GM12892 (cell line): ENCODE measurements at regions not wholly inside any gene's neighbourhood (a gene's known extent, or its start where the extent isn't known, plus 50 kb on each side); places are given as distances from the start of the nearest gene placed in this dataset.
"Not testable (repeated sequence)": the region's sequence is repeated elsewhere in the genome, so short reads cannot be mapped to it uniquely, and the experiment has no call there.

Experiments used
- DNase-seq: peaks from one replicate; pipeline ENCODE4 v3.0.0; 2011; ENCODE audit not compliant: insufficient read length
- FAIRE-seq: peaks from 2 replicates; lab custom pipeline; 2011; peaks lifted over from hg19 to GRCh38; lab: Jason Lieb, UNC
- POLR2A ChIP-seq: IDR thresholded peaks from 2 replicates; pipeline ENCODE4 v1.6.1; 2011; ENCODE audit warnings: low read depth, low read length, control low read depth
- POLR2AphosphoS5 ChIP-seq: IDR thresholded peaks from 2 replicates; pipeline ENCODE4 v1.6.1; 2011; ENCODE audit warnings: low read depth, low read length, control low read depth
- TAF1 ChIP-seq: IDR thresholded peaks from 2 replicates; pipeline ENCODE4 v1.6.1; 2011; ENCODE audit warnings: low read depth, mild to moderate bottlenecking, control low read depth, low read length, borderline replicate concordance

DNA sequence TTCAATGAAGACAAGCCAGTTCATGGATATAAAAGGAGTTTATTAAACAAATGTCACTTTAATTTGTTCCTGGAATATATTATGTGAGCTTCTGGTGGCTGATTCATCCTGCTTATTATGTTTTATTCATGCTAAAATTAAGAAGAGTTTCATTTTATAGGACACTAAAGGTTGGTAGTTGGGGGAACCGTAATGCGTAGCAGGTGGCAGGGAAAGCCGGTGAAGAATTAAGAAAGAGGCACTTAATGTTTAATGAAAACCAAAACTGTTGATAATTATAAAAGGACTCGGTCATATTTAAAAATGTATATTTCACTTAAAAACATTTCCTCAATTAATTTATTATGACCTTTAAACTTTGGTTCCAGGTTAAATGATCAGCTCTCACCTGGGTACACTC, 94.3 kb downstream of the XKR3 start:
- not testable (repeated sequence) for DNase-seq, FAIRE-seq

DNA sequence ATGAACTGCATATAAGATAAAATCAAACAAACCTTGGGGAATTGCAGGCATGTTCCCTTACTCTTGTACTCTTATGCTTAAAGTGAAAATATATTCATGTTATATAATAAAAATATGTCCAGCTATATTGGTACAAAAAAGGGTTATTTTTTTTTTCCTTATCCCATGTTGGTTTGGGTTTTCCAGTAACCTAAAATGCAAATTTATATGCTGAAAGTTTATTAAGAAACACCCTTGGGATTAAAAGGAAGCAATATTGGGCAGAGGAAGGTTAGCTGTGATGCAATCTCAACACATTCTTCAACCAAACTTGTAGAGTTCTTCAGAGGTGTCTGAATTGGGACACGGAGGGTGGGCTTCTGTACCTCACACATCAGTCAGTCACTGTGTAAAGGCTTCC, 97.7 kb downstream of the XKR3 start:
- DNase-seq, FAIRE-seq: not testable (repeated sequence)

DNA sequence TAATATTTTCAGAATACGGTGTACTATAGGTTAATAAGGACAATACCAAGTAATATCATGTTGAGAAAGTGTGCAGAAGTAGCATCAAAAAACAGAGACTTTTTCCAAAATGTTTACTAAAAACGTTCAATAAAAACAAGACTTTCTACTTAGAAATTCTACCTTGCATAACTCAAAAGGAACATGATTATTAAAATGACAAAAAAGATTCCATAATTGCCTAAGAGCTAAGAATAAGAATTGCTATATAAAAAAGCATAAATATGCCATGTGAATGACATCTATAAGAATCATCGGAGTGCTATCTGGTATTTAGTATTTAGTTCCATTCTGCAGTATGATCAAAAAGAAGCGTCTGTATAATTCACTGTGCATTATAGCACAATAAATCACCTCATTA, 102.0 kb downstream of the XKR3 start:
- not testable (repeated sequence) for DNase-seq, FAIRE-seq

DNA sequence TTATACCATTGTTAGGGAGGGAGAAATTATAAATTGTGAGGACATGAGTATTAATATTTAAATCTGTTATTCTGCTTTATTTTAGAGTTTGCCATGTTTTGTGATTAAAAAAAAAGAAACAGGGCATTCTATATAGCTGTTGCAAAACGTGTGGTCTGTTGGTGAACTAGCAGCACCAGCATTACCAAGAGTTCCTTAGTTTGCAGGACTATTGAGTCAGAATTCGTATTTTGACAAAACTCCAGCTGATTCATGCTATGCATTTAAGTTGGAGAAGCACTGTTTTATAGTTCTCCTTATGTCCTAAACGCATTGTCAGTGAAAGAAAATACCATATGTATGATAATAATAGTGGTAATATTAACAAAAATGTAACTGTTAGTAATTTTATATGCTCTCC, 102.6 kb downstream of the XKR3 start:
- not testable (repeated sequence) for DNase-seq, FAIRE-seq

DNA sequence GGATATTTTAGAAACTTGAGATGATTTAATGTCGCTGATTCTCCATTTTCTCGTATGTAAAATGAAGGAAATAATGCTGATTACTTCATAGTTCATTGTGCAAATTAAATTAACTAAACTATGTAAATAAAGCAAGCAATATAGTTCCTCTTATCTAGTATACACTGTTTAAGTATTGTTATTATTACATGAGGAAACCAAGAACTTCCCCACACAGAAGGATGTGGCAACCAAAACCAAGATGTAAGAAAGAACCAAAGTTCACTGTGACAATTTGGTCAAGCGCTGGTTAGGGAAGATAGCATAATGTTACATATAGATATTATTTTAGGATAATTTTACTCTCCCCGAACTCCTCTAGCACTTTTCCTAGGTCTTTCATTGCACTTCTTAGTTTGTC, 103.2 kb downstream of the XKR3 start:
- no peak for FAIRE-seq
- no peak for DNase-seq
- TF ChIP-seq POLR2A (no peak), POLR2AphosphoS5 (no peak), TAF1 (no peak)

DNA sequence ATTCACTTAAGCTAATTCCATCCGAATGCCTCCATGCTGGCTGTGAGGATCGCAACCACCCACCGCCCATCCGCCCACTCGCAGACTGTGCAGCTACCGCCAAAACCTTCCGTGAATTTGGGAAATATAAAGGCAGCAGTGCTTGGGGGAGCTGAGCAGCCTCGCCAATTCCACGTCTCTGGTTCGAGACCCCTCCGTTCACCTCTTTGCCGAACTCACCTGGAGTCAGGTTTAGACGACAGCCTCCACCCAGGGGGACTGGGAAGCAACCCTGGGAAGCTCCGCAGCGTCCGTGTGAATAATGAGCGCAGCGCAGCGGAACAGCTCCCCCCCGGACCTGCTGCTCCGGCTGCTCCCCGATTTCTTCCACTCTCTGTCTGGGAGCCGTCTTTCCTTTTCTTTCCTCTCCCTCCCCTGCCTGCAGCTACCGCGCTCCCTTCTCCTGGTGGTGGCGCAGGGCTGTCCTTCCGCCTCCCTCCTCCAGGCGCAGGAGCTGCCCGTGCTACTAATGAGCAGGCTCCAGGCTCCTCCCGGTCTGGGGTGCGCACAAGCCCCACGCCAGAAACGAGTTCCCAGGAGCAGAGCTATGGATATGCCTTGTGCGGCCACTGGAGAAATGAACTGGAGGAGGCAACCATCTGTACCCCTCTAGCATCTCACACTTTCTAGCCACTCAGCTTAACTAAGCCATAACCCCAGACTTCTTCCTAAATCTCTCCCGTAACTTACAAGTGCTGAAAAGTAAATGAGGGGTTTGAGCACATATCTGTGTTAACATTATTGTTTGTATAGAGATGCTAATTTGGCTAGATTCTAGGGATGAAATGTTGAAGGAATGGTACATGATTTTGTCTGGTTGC, 107.3 kb downstream of the XKR3 start:
- no peak for DNase-seq
- no peak for TF ChIP-seq POLR2A
- TF ChIP-seq POLR2AphosphoS5: no peak
- no peak for TF ChIP-seq TAF1
- FAIRE-seq: no peak

DNA sequence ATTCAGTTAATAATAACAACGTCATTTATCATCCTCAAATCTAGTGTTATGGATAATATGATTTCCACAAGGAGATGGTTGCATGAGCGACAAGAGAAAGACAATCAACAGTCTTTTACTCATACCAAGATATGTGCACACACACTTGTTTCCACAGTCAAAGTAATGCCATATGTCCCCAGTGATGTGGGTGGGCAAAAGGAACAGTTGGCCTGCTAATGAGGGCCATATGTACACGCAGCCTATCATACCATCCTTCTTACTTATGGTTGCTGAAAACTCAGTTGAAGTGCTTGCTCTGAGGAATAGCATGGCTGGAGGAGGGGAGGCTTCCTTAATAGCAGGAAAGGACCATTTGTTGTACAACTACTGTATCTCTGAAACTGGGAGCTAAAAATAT, 110.6 kb downstream of the XKR3 start:
- DNase-seq, FAIRE-seq: not testable (repeated sequence)

DNA sequence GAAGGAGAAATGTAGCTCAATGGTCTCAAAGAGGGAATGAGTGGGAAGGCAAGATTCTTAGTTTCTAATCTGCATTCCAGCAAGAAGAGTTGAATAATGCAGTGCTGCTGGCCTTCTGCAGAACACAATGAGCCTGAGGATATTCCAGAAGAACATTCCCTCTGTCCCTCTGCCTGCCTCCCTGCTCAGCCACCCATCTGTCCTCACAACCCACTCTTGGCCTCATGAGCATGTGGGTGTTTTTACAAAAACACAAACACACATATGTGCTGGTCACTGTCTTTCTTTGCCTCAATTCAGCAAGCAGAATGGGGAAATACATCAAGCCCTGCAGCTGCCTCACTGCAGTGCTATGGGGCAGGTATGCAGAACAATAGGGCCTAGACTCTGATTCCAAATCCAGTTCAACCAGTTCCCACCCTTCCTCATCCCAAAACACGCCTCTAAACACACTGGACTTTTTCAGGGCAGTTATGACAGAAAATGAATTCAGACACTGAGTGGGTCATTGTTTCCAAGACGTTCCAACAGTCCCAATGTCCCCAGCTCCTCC, 109.8 kb upstream of the CCT8L2 start:
- not testable (repeated sequence) for FAIRE-seq, DNase-seq

DNA sequence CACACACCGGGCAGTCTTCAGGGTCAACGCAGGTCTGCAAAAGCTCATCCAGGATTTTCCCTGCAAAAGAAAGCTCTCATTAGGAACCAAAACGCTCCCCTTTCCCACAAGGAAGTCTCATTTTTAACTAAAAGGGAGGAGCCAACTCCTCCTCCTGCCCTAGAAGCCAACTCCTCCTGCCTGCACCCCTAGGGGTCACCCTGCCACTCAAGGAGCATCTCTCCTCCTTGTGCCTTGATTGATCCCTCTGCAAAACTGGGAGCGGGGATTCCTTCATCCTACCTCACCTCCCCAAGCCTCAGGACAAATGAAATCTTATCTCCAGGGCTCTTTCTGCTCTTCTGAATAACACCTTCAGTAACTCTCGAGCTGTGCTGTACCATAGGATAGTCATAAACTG, 107.8 kb upstream of the CCT8L2 start:
- not testable (repeated sequence) for DNase-seq, FAIRE-seq

DNA sequence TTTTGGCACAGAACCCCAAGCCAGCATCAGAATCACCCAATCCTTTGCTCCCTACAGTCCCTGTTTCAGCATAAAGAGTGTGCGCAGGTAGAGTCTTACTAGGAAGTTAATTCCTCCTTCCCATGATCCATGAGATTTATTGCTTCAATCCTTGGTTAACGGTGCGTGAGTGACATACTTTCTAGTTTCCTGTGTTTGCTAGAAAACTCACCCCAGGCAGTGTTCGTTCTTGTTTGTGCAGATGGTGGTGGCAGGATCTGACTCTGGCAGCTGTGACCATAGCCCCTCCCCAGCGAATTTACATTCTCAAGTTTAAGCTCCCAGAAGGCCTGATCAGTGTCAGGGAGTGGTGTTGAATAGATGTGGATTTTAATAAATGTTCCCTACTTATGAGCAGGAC, 106.7 kb upstream of the CCT8L2 start:
- TF ChIP-seq TAF1 (no peak), POLR2AphosphoS5 (no peak), POLR2A (no peak)
- no peak for DNase-seq
- no peak for FAIRE-seq

DNA sequence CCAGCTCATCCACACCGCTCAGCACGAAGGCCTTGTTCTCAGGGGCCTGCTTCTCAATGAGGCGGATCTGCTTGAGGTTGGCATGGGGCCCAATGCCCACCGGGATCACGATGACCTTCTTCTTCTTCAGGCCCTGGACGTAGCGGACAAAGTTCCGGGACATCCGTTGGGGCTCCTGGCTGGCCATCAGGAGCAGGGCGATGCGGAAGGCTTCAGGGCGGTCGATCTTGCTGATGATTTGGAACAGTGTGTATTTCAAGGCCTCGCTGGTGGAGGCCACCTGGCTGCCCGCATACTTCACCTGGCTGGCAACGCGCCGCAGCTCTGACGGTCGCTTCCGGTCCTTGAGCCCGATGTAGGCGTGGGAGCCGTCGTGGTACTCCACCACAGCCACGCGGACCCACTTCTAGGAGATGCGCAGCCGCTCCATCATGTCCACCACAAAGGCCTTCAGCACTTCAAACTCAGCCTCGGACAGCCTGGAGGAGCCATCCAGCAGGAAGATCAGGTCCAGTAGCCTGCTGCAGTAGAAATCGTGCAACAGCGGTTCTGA, 105.0 kb upstream of the CCT8L2 start:
- not testable (repeated sequence) for DNase-seq, FAIRE-seq

DNA sequence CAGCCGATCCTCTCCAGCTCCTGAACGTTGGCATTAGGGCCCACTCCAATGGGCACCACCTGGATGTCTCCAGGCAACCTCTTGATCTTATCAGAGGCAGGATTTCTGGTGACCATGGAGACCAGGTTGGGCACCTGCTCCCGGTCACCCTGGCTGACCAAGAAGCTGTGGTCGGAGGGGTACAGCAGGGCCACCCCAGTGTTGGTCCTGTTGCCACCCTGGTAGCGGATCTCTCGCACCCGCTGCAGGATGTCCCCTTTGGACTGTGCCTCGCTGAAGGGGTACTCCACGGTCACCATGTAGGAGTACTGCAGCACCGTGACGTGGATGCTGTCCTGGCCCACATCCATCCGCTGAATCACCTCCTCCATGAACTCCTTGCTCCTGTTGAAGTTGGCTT, 104.3 kb upstream of the CCT8L2 start:
- FAIRE-seq, DNase-seq: not testable (repeated sequence)

DNA sequence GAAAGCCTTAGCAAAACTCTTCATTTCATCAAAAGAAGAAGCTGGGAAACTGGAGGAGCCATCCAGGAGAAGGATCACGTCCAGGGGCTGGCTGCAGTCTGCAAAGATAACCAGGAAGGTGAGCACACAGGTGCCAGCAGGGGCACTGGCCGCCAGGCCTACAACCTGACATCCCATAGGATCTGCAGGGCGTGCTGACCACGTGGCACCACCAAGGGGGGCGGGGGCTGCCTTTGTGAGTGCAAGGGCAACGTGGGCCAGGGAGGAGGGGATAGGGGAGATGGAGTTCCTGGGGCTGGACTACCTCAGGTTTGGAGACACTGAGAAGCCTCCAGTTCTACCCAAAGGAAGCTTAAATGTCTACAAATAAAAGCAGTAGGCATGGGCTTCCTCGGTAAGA, 102.7 kb upstream of the CCT8L2 start:
- no peak for TF ChIP-seq POLR2AphosphoS5
- no peak for TF ChIP-seq POLR2A
- no peak for TF ChIP-seq TAF1
- no peak for FAIRE-seq
- no peak for DNase-seq

DNA sequence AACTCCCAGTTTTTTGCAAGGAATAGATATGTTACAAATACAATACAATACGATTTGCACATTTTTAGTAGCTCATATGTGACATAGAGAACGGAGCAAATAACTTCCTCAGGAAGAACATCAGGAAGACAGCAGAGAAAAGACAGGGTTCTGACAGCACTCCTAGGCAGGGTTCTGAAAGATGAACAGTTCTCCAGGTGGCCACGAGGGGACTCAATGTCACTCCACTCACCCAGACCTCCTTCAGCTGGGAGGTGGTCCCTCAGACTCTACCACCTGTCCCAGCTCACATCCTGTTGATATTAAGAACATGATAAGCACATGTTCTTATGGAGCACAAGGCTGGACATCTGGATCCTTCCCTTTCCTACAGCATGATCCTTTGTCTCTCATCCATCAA, 101.1 kb upstream of the CCT8L2 start:
- FAIRE-seq: peak; percentile 14
- not testable (repeated sequence) for DNase-seq

DNA sequence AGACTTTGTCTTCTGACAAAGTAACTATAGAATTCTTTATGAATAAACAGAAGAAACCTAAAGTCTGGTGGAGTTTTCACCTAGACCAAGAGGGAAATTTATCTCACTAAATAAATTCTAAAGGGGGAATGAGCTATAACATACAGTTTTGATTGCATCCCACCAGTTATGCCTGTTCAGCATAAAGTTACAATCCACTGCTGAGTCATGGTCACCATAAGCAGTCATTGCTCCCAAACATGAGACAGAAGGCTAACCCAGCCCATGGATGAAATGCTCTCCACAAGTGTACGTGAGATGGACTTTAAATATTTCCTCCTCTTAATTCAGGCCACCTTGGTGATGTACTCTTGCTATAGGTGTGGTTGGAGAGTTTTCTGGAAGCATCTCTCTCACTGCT, 96.7 kb upstream of the CCT8L2 start:
- not testable (repeated sequence) for DNase-seq, FAIRE-seq

DNA sequence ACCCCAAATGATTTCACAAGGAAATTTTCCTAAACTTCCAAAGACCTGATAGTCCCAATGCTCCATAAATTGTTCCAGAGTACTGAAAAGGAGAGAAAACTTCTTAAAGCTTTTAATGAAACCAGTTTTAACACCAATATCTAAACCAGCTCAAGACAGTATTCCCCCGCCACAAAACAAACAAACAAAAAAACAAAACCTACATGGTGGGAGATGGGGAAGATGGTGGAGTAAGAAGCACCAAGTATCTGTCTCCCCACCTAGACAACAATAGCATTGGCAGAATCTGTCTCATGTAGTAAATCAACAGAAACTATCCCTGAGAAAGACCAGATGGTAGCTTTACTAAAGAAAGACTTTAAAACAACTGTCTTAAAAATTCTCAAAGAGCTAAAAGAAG, 88.7 kb upstream of the CCT8L2 start:
- FAIRE-seq, DNase-seq: not testable (repeated sequence)

DNA sequence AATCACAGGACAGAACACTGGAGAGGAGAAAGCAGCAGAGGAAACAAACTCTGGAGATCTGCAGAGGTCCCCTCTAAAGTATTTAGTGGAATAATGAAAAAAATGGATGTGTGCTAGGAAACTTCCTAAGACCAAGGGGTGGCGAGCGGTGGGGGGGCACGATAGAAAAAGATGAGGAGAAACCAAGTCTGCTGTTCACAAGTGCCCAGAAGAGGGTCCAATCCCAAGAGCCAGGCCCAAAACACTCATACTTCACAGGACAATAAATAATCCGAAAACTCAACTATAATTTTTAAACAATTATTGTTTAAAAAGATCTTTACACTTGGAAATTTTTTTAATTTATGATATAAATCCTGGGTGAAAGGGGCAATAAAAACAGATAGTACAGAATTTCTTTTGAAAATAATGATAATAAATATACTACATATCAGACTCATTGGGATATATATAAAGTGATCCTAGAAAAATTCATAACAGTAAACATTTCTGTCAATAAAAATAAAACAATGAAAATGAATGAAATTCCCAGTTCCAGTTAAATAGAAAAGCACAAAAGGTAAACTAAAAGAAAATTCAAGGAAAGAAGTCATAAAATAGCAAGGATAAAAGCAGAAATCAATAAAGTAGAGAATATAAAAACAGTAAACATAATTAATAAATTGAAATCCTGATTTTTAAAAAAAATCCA, 87.7 kb upstream of the CCT8L2 start:
- FAIRE-seq, DNase-seq: not testable (repeated sequence)

DNA sequence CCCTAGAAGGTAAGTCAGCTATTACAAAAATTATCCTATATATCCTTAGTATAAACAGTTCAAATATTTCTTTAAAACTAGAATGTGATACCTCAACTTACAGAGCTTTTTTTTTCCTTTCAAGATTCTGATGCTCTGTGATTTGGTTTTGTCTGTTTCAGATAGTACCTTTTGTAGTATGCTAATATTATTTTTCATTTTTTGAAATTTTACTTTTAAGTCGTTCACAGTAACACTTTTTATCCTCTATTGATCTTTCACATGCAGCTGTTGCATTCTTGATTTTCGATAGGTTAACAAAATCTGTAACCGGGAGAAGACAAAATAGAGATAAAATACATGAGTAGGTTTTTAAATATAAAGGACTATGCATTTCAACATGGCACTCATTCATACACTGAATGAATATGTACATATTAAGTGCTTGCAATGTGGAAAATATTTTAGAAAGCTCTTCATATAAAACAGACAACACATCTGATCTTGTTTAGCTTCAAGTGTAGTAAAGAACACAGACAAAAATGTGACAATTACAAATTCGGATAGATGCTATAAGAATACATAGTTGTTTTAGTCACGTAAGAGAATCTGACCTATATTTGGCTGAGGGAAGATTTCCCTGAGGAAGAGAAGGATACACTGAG, 86.7 kb upstream of the CCT8L2 start:
- not testable (repeated sequence) for FAIRE-seq, DNase-seq

DNA sequence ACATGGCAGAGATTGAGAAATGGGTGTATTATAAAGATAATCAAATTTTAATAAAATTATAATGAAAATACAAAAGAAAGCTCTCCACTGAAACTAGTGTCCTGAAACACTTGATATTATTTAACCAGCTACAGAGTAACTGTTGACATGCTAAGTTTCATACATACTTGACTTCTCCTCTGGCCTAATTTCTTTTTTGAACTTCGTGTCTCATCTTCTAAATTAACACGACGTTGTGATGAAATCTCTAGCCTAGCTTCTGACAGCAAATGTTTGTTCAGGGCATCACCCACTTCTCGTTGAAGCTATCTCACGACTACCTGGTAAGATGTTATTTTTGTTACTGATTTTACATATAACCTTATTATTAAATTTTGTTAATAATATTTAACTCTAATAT, 80.8 kb upstream of the CCT8L2 start:
- not testable (repeated sequence) for DNase-seq, FAIRE-seq
